Neutrophil (primary cell): ENCODE measurements at regions not wholly inside any gene's neighbourhood (a gene's known extent, or its start where the extent isn't known, plus 50 kb on each side); places are given as distances from the start of the nearest gene placed in this dataset.

Source experiments
- H3K27ac ChIP-seq: fragments of 200-600 bp; sonication (generic); 2 replicates; pipeline ENCODE4 v1.5.1; 2016; ENCODE audit warnings: mild to moderate bottlenecking, moderate library complexity
- H3K27me3 ChIP-seq: fragments of 200-600 bp; sonication (generic); 2 replicates; pipeline ENCODE4 v1.6.0; 2016; ENCODE audit warnings: mild to moderate bottlenecking
- H3K36me3 ChIP-seq: fragments of 200-600 bp; sonication (generic); 2 replicates; pipeline ENCODE4 v1.5.1; 2017
- H3K4me1 ChIP-seq, 2 experiments: fragments of 200-600 bp in 1 of 2; sonication (generic) in 1 of 2; 1 replicate in 1 of 2; 2 replicates in 1 of 2; pipeline versions ENCODE4 v1.5.1 to v1.6.1; 2013 to 2016; ENCODE audit warnings: low read depth in 1 of 2, low read length in 1 of 2, mild to moderate bottlenecking in 1 of 2, moderate library complexity in 1 of 2; ENCODE audit not compliant: control insufficient read depth in 1 of 2, insufficient read depth in 1 of 2
- H3K4me3 ChIP-seq, 2 experiments: fragments of 200-600 bp in 1 of 2; sonication (generic) in 1 of 2; 1 replicate in 1 of 2; 2 replicates in 1 of 2; pipeline ENCODE4 v1.5.1; 2013 to 2016; ENCODE audit warnings: low read depth in 1 of 2, low read length in 1 of 2, mild to moderate bottlenecking in 1 of 2, moderate library complexity in 1 of 2
- H3K9me3 ChIP-seq: fragments of 200-600 bp; sonication (generic); 2 replicates; pipeline ENCODE4 v1.5.1; 2016
- TF ChIP-seq, protein P1 (sequence below): fragments of 200-600 bp; sonication (generic); IDR thresholded peaks from 2 replicates; pipeline ENCODE4 v1.5.1; 2016; ENCODE audit warnings: antibody characterized with exemption

DNA sequence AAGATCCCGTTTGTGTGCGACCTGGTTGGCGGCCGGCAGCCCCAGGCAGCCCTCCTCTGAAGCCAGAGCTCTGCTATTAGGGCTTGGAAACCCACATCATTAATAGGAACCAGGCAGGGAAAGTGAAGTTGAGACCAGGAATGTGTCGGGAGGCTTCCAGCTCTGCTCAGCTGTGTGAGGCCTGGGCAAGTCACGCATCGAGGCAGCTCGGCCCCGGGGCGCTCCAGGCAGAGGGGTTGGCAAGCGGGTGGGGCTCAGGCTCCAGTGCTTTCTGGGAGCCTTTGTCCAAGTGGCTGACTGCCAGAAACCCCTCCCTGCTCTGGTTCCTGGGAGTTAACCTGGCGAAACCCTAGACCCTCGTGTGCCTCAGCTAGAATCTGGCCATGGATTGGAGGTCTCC is 1151.7 kb downstream of the VRK1 start:
- H3K27ac ChIP-seq: no peak overlapping the region
- TF ChIP-seq, protein P1, sequence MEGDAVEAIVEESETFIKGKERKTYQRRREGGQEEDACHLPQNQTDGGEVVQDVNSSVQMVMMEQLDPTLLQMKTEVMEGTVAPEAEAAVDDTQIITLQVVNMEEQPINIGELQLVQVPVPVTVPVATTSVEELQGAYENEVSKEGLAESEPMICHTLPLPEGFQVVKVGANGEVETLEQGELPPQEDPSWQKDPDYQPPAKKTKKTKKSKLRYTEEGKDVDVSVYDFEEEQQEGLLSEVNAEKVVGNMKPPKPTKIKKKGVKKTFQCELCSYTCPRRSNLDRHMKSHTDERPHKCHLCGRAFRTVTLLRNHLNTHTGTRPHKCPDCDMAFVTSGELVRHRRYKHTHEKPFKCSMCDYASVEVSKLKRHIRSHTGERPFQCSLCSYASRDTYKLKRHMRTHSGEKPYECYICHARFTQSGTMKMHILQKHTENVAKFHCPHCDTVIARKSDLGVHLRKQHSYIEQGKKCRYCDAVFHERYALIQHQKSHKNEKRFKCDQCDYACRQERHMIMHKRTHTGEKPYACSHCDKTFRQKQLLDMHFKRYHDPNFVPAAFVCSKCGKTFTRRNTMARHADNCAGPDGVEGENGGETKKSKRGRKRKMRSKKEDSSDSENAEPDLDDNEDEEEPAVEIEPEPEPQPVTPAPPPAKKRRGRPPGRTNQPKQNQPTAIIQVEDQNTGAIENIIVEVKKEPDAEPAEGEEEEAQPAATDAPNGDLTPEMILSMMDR: no peak
- no peaks in the 10 kb centered on the region for H3K27me3 ChIP-seq
- H3K36me3 ChIP-seq: no peaks in the 10 kb centered on the region
- H3K4me3 ChIP-seq: no peak overlapping the region
- no peaks in the 10 kb centered on the region for H3K4me1 ChIP-seq
- H3K9me3 ChIP-seq: no peaks in the 10 kb centered on the region

DNA sequence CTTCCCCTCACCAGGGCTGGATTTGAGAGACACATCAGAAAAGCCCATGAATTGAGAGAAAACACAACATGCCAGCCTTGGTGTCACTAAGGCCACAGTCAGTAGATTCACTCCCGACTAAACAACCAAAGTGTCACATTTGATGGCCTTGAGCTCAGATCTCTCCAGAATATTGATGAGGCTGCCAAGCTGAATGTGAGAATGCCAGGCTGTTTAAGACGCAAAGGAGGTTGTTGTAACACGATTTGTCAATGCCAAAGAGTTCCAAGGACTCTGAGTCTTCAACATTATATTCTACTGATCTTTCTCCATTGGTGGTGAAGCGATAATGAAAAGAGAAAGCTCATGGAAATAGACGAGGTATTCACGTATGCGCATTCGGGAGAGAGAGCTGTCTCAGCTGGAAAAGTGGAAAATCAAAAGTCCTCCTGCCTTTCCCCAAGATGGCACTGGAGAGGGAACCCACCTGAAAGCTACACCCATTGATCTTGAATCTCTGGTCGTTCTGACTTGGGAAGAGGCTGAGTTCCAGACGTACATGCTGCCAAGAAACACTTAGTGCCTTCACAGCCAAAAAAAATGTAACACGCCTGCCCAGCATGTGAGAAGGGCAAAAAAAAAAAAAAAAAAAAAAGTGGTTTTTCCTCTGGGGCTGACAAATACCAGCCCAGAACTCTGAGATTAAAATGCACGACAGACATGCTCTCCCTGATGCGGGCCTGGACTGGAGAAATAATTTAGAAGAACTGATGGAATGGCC is 1159.6 kb downstream of the VRK1 start:
- Histone ChIP-seq H3K4me3 (no peak overlapping the region), H3K9me3 (no peaks in the 10 kb centered on the region), H3K36me3 (no peaks in the 10 kb centered on the region), H3K27ac (no peak overlapping the region), H3K27me3 (no peaks in the 10 kb centered on the region), H3K4me1 (no peaks in the 10 kb centered on the region)
- TF ChIP-seq, protein P1: no peak

DNA sequence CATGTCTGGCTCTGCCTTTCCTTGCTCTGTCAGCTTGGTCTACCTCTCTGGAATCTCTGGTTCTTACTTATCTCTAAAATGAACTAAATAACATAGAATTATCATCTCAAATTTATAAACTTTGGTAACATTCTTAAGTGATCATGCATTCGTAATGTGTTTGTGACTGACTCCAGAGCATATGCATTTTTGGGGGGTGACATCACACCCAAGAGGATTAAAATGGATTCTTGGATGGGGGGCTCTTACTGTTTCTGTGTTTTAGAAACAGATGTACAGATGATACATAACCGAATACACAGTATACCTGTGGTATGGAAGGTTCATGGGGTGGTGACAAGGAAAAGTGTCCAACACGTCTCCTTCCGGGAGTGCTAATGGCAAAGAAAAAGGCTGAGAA is 1162.1 kb downstream of the VRK1 start:
- H3K4me3 ChIP-seq: no peak overlapping the region
- no peaks in the 10 kb centered on the region for H3K4me1 ChIP-seq
- H3K27me3 ChIP-seq: no peaks in the 10 kb centered on the region
- TF ChIP-seq, protein P1: no peak
- H3K36me3 ChIP-seq: no peaks in the 10 kb centered on the region
- no peak overlapping the region for H3K27ac ChIP-seq
- no peaks in the 10 kb centered on the region for H3K9me3 ChIP-seq

DNA sequence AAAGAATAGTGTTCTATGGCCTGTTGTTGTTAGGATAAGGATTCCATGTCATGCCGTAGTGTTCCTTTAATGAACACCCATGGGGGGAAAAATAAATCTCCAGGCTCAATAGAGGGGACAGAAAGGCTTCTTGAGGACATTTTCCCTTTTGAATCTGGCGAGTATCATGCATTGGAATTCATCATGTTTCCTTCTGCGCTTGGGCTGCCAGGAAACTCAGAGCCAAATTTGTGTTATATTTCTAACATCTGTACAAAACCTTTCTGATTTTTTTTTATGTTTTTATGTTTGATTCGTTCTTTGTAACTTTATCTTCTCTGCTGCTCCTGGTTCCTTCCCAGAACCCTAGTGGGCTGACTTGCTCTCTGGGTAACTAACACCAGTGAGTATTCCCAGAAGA is 1163.3 kb downstream of the VRK1 start:
- Histone ChIP-seq H3K4me3 (no peak overlapping the region), H3K27me3 (no peaks in the 10 kb centered on the region), H3K36me3 (no peaks in the 10 kb centered on the region), H3K9me3 (no peaks in the 10 kb centered on the region), H3K4me1 (no peaks in the 10 kb centered on the region), H3K27ac (no peak overlapping the region)
- TF ChIP-seq, protein P1: no peak

DNA sequence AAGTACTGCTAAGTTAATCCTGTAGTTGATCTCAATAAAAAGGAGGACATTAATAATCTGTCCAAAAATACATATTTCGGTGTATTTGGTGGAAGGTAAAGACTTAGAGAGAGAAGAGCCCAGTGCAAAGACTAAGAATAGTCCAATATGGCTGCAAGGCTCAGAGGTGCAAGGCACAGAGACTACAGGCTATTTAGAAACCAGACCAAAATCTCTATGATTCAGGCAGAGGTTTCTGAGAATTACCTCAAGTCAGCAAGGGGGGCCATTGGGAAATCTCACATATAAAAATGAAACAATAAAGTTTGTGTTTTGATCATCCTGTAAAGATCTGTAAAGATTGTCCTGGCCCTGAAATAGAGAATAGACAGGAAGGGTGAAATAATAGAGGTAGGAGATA is 1173.0 kb downstream of the VRK1 start:
- no peaks in the 10 kb centered on the region for H3K4me1 ChIP-seq
- TF ChIP-seq, protein P1: no peak
- H3K4me3 ChIP-seq: no peak overlapping the region
- no peak overlapping the region for H3K27ac ChIP-seq
- no peaks in the 10 kb centered on the region for H3K9me3 ChIP-seq
- H3K27me3 ChIP-seq: no peaks in the 10 kb centered on the region
- no peaks in the 10 kb centered on the region for H3K36me3 ChIP-seq
